ENCODE measurements at regions not wholly inside any gene's neighbourhood (a gene's known extent, or its start where the extent isn't known, plus 50 kb on each side); places are given as distances from the start of the nearest gene placed in this dataset.
"Not testable (repeated sequence)": the region's sequence is repeated elsewhere in the genome, so short reads cannot be mapped to it uniquely, and the experiment has no call there.

DNA sequence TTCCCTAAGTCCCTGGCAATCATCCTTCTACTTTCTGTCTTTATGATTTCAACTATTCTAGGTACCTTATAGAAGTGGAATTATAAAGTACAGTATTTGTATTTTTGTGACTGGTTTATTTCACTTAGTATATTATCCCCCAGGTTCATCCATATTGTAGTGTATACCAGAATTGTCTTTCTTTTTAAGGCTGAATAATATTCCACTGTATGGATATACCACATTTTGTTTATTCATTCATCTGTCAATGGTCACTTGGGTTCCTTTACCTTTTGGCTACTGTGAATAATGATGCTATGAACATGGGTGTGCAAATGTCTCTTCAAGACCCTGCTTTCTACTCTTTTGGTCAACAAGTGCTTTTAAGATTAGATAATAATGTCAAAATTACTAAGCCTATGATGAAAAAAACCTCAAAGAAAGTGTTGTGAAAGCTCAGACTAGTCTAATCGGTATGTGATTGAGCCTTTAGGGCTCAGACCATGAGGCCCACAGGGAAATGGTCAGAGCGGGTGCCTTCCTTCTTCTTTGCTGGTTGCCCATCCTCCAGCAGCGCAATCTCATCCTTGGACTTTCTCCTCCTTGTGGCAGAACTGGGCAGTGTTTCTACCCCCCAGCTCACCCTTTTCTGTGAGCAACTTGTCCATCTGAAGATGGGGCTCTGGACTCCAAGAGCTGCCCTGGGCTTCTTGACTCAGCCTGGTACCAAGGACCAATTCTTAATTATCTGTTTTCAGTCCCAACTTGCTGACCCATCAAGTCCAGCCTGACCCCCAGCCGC is 105.4 kb downstream of the TTC8 start:
- no peak for DNase-seq

DNA sequence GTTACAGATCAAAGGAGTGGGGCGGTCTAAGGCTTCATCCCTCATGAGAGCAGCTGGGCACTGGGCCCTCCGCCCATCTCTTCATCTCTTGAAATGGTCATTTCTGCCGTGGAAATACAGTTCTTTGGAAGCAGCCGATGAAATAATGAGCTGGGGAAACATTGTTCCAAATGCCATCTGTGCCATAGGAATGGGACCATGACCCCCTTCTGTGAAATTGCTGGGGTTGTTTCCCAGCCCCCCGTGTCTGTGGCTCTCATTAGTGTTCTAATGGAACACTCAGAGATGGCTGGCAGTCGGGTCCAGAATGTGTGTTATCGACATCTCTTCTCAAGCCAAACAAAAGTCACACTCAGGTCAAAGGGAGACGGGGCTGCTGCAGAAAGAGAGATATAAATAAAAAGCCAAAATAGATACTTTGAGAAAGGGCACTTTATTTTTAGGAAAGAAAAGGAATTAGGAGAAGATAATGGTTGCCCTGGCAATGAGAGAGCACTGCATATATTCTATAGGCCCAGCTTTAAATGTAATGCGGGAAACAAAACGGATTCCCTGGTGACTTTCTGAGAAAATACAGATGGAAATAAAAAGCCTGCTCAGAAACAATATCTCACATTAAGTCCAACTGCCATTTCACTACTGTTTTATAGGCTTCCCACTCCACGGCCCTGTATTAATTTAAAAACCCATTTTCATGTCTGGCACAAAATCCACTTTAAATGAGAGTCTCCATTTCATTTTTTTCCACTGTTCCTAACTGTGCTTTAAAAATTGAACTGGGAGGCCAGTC is 107.1 kb downstream of the TTC8 start:
- DNase-seq = no peak

DNA sequence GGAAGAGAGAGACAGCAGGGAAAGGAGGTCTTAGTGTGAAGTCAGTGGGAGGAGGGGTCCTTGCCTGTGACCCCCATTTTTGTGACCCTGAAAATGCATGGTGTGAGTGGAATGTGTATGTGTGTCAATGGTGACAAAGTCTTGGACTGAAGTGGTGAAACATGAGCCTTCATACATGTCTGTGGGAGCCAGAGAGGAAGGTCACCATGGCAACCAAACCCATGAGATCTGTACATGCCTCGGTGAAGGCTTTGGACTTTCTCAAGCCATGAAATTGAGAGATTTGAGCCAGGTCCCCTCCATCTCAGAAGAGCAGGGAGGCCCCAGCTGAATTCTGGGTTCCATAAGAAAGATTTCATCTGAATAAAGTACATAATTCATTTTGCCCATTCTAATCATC is 108.7 kb downstream of the TTC8 start:
- DNase-seq = peak; percentile 0

DNA sequence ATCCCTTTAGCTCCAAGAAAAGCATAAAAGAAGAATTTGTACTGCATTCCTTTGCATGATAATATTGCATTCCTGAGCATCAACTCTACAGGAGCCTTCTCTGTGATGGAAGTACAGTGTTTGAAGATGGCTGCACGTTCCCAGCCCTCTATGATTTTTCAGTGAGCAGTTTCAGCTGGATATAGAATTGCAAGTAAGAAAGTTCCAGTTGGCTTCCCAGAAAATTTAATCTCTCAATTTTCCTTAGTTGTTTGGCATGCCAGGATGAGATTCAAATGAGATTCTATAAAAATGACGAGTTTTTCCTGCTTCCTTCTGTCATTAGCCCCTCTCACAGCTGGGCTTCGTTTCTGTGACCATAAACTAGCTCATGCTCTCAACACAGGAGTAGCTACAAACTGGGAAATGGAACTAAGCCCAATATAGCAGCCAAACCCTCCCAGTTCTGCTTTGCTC is 109.9 kb downstream of the TTC8 start:
- DNase-seq = no peak

DNA sequence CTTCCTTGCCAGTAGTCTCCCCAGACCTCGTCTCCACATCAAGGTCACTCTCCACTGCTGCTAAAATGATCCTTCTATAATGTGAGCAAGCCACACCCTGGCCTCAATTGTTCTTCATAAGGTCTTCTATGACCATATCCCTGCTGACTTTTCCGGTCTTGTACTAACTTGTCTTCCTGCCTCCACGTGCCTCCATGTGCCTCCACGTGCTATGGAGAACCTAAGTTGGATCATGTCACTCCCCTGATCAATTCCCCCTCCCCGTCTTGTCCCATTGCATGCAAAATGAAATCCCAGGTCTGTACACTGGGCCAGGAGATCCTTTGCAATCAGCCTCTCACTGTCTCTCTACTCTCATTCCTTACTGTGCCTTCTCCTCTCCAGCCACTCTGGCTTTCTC is 110.6 kb downstream of the TTC8 start:
- no peak for DNase-seq

DNA sequence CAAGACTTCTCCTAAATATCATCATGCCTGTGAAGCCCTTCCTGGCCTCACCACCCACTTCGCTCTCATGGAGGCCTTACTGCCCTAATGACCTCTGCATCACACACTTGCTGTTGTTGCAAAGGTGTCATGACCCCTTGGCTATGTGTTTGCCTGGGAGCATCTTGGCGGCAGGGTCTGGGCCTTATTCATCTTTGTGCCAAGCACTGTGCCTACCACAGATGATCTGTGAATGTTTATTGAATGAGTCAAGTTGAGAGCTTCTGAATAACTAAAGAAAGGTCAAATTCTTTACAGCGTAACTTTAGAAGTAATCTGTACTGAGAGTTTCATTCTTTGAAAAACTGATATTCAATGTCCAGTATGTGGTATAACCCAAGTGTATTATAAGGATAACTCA is 113.3 kb downstream of the TTC8 start:
- DNase-seq = no peak

DNA sequence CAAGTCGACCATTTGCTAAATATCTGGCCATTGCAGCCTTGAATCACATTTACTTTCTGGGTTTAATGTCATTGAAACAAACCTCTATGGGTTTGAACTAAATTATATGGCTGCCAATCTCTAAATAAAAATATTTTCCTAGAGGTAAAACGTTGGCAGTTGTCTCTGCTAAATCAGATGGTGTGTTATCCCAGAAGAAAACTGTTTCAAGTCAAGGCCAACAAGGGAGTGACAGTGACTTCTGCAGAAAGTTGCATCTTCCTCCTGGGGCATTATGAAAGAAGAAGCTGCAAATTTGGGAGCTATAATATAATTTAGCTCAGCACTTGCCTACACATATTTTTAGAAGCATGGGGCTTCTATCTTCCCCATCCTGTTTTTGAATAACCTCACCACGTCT is 116.2 kb downstream of the TTC8 start:
- DNase-seq = no peak

DNA sequence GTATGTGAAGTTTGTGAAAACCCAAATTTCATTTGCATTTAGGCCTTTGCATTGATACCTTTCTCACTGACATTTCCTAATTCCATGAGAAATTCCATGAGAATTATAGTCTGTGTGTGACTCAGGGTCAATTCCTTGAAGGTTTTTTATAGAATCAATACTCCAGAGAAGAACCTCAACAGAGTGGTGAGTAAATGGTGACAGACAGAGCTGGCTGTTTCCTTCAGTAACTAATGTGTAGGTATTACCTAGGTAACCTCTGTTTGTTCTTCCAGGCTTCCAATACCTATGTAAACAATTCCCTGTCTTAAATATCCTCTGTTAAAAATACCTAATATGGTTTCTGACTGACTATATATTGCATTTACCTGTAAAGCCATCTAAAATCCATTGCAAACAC is 117.0 kb downstream of the TTC8 start:
- no peak for DNase-seq

DNA sequence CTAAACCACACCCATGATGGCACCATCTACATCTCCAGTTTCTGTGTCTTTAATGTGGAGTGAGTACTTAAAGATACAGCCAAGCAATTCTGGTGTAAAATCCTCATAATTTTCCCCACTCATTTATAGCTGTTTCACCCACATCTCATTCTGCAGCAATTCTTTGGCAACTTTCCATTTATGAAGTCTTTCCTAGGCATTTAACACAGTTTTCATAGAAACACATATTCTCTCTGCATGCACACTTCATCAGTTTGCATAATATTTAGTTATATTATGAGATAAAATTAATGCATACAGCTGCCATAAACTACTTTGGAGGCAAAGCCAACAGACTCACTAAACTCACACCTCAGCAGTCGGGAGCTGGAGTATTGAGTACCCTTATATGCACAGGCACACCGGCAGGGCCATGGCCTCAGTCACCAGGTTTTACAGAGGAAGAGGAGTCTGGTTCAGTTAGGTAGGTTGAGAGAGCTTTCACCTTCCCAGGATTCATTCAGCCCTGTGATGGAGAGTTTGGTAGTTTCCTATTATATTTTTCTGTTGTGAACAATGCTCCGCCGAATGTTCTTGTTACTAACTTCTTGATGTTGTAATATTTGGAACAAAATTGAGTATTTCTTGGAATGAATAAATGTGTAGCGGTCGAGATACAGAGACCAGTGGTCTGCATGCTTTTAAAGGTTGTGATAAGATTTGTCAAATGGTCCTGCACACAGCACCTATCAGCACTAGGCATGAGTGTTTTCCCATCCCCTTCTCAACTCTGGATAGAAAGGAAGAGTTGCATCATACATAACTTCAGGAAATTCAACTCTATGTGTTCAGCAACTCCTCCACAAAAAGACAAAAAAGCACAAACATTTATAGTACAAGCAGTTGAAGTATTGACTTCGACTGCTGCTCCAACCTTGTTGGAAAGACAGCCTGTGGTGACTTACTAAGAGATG is 123.5 kb downstream of the TTC8 start:
- DNase-seq = no peak

DNA sequence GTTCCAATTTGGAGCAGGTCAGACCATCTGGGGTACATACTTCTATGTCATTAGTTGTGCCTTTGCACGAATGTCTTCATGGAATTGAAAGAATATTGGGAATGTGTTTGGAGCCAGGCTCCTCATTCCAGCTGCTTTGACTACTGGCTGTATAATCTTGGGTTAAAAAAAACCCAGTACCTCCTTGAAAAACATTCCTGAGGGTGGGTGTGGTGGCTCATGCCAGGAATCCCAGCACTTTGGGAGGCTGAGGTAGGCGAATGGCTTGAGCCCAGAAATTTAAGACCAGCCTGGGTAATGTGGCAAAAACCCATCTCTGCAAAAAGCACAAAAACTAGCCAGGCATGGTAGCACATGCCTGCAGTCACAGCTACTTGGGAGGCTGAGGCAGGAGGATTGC is 125.6 kb downstream of the TTC8 start:
- DNase-seq = no peak

DNA sequence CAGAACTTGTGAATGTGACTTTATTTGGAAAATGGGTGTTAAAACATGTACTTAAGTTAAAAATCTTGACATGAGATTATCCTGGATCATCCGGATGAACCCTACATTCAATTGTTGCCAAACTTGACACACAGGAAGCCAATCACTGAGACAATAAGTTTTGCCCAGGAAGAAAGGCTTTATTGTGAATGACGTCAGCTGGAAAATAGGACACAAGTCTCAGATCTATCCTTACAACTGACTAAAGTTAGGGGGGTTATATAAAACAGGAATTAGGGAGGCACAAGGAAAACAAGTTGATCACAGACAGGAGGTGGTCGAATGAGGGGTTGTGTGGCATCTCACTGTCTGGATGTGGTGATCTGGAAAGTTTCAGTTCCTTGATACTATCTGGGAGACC is 126.9 kb downstream of the TTC8 start:
- no peak for DNase-seq

DNA sequence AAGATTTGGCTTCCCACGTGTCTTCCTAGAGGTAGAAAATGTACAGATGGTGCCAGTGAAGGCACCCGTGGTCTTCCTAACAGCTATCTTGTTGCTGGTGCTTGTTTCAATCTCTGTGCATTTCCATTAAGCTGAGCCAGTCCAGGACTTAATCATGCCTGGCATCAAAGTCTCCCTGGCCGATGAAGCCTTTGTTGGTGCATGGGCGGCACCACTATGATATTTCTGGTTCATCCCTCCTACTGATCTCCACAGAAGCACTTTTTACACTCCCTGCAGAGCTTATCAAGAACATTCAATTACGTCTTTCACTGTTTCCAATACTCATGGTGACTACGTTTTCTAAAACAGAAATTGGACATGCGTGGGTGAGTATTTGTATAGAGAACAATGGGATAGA is 128.4 kb downstream of the TTC8 start:
- no peak for DNase-seq

DNA sequence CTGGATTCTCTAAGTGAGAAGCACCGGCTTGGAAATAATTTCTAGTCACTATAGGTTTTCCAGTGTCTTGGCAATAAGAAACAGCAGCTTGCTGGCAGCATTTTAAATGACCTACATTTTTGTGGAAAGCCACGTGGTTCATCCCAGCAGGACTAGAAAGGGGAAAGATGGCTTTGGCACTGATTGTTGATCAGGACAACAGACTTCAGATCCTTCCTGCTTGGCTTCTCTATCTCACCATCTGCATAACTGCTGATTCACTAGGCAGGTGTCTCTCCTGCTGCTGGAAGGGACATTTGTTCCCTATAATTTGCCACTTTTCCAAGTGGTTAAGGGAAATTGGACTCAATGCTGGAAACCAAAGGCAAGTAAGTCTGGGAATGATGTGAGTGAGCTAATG is 131.0 kb downstream of the TTC8 start:
- no peak for DNase-seq

DNA sequence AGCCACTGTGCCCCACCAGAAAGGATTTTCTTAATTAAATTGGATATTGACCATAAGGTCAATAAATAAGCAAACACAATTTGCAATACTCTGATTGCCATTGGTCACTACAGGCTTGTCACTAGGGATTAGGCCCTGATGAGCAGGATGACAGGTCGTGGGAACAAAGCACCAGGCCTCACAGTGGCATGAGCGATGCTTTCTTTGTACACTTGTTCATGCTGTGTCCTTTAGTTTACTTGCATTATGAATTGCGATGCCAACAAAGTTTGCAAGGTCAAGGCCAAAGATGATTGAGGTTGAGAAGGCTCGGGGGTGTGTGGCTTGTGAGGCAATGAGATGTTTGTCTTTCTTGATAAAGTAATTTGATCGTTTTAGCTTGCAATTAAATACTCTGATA is 136.0 kb downstream of the TTC8 start:
- DNase-seq = no peak

DNA sequence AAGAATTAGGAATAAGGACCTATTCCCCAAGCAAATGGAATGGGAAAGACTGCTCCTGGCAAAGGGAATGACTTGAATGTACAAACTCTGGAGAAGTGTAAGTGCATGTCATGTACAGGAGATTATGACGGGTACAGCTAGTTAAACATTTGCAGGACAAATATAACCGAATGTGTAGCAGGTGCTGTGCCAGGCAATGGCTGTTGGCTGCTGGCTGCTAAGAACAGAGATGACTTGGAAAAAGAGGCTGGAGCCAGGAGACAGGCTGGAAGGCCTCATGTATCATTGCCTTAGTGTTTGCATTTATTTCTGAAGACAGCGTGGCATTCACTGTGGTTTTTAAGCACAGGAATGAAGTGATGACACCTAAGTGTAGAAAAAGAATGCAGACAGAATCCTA is 136.8 kb downstream of the TTC8 start:
- DNase-seq = no peak

DNA sequence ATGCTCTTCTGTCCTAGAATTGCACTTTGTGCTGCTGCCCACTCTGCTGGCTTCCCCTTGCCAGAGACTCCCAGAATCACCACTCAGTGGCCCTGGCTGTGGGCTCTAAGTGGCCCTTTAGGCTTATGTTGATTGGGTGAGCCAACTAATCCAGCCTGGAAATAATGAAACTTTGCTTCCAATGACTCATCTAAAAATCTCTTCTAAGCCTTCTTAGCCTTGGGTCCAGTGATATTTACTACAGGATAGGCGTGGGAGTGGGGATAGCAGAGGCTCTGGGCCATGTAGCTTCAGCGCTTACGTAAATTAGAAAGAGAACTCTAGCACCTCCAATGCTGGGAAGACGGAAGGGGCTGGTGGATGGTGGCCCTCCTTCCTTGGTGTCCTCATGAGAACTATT is 137.9 kb downstream of the TTC8 start:
- no peak for DNase-seq

DNA sequence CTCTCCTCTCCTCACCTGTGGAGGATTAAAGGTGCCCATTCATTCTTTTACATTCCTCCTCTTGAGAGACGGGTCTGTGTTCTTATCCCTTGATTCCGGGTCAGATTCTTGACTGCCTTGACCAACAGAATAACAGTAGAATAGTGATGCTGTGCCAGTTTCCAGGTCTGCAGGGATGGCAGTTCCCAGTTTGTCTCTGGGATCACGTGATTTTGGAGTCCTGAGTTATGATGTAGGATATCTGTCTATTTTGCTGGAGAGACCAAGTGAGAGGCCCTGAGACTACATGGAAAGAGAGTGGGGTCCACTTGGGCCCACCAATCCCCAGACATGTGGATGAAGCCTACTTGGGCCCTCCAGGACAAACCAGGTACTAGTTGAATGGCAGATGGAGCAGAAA is 142.8 kb downstream of the TTC8 start:
- DNase-seq = no peak

DNA sequence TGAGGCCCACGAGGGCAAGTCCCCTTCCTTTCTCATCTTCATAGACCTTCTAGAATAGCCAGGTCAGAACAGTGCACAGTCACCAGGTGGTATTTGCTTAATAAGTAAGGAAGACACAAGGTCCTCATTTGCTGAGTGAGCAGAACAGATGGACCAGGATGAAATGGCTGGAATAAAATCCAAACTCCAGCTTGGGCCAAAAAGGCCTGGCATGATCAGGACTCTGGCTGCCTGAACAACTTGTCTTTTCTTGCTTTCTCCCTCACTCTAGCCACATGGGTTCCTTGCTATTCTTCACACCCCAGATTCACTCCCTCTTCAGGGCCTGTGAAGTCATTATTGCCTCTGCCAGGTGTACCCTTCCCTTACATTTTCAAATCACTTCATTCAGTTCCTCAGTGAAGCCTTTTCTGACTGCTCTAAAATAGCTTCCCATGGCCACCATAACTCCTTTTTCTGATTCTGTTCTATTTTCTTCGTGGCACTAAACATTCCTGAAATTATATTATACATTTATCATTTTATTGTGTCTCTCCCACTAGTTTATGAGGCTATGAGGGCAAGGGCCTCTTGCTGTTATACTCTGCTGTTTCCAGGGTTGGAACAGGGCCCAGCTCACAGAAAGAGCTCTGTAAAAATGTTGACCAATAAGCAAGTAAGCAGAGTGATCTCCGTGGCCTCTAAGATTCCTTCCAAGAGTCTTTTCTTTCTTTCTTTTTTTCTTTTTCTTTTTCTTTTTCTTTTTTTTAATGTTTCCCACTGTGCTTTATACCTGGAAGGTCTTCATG is 150.8 kb downstream of the TTC8 start:
- no peak for DNase-seq

DNA sequence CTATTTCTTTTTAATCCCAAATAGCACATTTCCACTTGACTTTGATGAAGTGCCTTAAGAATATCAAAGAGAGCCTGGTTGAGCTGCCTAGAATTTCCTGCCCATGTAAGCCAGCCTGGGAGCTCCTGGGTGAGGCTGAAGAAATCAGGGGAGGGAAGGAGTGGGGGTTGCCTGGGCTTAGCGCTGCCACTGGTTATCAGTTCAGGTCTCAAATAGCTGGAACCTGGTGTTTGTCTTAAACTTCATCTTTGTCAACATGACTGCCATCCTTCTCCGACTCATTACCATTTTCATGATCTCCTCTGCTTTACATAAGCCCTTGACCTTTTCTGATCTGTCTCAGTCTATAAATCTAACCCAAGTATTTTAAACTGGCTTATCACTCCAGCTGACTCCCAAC is 151.5 kb downstream of the TTC8 start:
- DNase-seq = no peak

DNA sequence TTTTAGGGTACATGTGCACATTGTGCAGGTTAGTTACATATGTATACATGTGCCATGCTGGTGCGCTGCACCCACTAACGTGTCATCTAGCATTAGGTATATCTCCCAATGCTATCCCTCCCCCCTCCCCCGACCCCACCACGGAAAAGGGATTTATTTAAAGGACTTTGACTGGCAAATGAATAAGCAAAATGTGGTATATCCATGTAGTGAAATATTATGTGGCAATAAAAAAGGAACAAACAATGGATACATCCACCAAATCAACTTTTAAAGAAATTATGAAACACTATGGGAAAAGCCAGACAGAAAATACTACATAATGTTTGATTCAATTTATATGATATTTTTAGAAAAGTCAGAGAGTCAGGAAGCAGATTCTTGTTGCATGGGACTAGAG is 156.5 kb downstream of the TTC8 start:
- not testable (repeated sequence) for DNase-seq

DNA sequence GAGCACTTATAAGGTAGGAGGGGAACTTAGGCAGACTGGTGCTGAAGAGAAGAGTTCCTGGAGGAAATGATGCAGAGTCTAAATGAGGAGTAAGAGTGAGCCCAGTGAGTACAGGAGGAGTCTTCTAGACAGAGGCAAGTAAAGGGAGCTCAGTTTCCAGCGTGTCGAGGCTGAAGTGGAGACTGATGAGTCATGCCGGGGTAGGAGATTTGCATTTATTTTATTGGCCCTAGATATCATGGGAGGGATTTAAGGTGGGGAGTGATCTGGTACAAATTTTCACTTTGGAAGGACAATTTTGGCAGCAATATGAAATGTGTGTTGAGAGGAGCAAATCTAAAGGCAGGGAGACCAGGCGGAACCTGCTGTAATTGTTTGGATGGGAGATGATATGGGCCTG is 157.5 kb downstream of the TTC8 start:
- no peak for DNase-seq

DNA sequence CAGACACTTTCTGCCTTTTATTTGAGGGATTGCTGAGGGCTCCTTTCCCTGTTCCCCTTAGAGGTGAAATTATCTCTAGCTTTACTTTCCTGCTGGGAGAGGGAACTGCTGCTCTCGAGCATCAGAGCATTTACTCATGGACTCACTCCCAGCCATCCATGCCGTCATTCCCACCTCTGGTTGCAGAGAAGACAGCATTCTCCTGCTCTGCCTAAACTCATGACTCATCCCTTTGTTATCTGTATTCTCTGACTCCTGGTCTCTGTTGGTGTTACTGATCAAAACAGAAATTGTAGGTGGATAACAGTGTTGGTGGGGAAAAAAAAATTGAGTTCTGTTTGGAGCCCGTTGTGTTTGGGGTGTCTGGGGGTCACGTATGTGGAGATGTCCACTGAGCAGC is 159.3 kb downstream of the TTC8 start:
- DNase-seq = no peak

DNA sequence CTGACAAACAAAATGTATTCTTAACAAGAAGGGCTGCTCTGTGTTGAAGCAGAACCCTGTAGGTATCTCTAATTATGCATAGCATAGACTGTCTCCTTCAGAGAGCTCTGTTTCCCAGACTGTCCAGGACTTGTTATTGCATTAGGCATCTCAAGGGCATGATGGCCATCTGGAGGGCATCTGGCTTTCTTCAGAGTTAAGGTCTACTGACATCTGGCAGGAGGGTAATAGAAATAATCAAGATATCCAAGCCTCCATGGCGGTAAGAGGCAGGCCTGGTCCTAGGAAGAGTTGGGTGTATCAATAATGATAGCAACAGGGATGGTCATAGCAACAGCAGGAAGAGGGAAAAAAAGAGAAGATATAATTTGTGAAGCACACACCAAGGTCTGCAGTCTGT is 161.2 kb downstream of the TTC8 start:
- no peak for DNase-seq
